ENCODE measurements at regions not wholly inside any gene's neighbourhood (a gene's known extent, or its start where the extent isn't known, plus 50 kb on each side); places are given as distances from the start of the nearest gene placed in this dataset.

- TF ChIP-seq, protein P1, sequence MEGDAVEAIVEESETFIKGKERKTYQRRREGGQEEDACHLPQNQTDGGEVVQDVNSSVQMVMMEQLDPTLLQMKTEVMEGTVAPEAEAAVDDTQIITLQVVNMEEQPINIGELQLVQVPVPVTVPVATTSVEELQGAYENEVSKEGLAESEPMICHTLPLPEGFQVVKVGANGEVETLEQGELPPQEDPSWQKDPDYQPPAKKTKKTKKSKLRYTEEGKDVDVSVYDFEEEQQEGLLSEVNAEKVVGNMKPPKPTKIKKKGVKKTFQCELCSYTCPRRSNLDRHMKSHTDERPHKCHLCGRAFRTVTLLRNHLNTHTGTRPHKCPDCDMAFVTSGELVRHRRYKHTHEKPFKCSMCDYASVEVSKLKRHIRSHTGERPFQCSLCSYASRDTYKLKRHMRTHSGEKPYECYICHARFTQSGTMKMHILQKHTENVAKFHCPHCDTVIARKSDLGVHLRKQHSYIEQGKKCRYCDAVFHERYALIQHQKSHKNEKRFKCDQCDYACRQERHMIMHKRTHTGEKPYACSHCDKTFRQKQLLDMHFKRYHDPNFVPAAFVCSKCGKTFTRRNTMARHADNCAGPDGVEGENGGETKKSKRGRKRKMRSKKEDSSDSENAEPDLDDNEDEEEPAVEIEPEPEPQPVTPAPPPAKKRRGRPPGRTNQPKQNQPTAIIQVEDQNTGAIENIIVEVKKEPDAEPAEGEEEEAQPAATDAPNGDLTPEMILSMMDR (IDR thresholded peaks at IDR 0.05; ENCODE audit: insufficient read depth, low read length): no peak
- no peak for TF ChIP-seq POLR2AphosphoS5 (IDR thresholded peaks at IDR 0.05; ENCODE audit: low read depth)
- TF ChIP-seq GABPA (IDR thresholded peaks at IDR 0.05; ENCODE audit: low read depth): no peak
- TF ChIP-seq, protein P2, sequence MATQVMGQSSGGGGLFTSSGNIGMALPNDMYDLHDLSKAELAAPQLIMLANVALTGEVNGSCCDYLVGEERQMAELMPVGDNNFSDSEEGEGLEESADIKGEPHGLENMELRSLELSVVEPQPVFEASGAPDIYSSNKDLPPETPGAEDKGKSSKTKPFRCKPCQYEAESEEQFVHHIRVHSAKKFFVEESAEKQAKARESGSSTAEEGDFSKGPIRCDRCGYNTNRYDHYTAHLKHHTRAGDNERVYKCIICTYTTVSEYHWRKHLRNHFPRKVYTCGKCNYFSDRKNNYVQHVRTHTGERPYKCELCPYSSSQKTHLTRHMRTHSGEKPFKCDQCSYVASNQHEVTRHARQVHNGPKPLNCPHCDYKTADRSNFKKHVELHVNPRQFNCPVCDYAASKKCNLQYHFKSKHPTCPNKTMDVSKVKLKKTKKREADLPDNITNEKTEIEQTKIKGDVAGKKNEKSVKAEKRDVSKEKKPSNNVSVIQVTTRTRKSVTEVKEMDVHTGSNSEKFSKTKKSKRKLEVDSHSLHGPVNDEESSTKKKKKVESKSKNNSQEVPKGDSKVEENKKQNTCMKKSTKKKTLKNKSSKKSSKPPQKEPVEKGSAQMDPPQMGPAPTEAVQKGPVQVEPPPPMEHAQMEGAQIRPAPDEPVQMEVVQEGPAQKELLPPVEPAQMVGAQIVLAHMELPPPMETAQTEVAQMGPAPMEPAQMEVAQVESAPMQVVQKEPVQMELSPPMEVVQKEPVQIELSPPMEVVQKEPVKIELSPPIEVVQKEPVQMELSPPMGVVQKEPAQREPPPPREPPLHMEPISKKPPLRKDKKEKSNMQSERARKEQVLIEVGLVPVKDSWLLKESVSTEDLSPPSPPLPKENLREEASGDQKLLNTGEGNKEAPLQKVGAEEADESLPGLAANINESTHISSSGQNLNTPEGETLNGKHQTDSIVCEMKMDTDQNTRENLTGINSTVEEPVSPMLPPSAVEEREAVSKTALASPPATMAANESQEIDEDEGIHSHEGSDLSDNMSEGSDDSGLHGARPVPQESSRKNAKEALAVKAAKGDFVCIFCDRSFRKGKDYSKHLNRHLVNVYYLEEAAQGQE (IDR thresholded peaks at IDR 0.05; ENCODE audit: insufficient replicate concordance, low read depth): no peak
Measured at GRCh38 chr10:130660266-130660665, 524.1 kb downstream of the GLRX3 start.
